ACC112 (cell line): ENCODE measurements at regions not wholly inside any gene's neighbourhood (a gene's known extent, or its start where the extent isn't known, plus 50 kb on each side); places are given as distances from the start of the nearest gene placed in this dataset.
"Not testable (repeated sequence)": the region's sequence is repeated elsewhere in the genome, so short reads cannot be mapped to it uniquely, and the experiment has no call there.

Experiments
- H2AFZ ChIP-seq: fragments of 200-600 bp; sonication (generic); one replicate; pipeline ENCODE4 v1.6.0; 2017; ENCODE audit warnings: antibody characterized with exemption, low read length; ENCODE audit not compliant: unreplicated experiment
- H3K27ac ChIP-seq: fragments of 200-600 bp; sonication (generic); 2 replicates; pipeline ENCODE4 v1.5.1; 2014; ENCODE audit warnings: low read depth, mild to moderate bottlenecking, antibody characterized with exemption, low read length, moderate library complexity
- H3K27me3 ChIP-seq: fragments of 200-600 bp; sonication (generic); 2 replicates; pipeline ENCODE4 v1.6.1; 2014; ENCODE audit warnings: mild to moderate bottlenecking, antibody characterized with exemption, low read length, moderate library complexity, mixed read lengths; ENCODE audit not compliant: insufficient read depth
- H3K36me3 ChIP-seq: fragments of 200-600 bp; sonication (generic); 2 replicates; pipeline ENCODE4 v1.6.1; 2016; ENCODE audit warnings: mild to moderate bottlenecking, antibody characterized with exemption, low read length, moderate library complexity, mixed read lengths; ENCODE audit not compliant: insufficient read depth
- H3K4me1 ChIP-seq: fragments of 200-600 bp; sonication (generic); one replicate; pipeline ENCODE4 v1.6.1; 2016; ENCODE audit warnings: low read length, mixed read lengths; ENCODE audit not compliant: insufficient read depth, unreplicated experiment, control insufficient read depth
- H3K4me3 ChIP-seq: fragments of 200-600 bp; sonication (generic); 2 replicates; pipeline ENCODE4 v1.5.1; 2014; ENCODE audit warnings: mild to moderate bottlenecking, low read depth, low read length
- H3K79me2 ChIP-seq: fragments of 200-600 bp; sonication (generic); one replicate; pipeline ENCODE4 v1.6.0; 2016; ENCODE audit warnings: low read length; ENCODE audit not compliant: control insufficient read depth, unreplicated experiment, insufficient read depth

GRCh38 chr1:96515925-96516324 is 205.7 kb upstream of the PTBP2 start:
- Histone ChIP-seq H3K4me1 (peaks cover 8% of the 10 kb centered on the region), H2AFZ (no peak overlapping the region), H3K27me3 (no peaks in the 10 kb centered on the region), H3K79me2 (no peaks in the 10 kb centered on the region), H3K27ac (no peak overlapping the region), H3K36me3 (no peaks in the 10 kb centered on the region), H3K4me3 (no peak overlapping the region)

- no peaks in the 10 kb centered on the region for H3K79me2 ChIP-seq
- H3K27me3 ChIP-seq: no peaks in the 10 kb centered on the region
- no peak overlapping the region for H3K4me3 ChIP-seq
- H3K36me3 ChIP-seq: no peaks in the 10 kb centered on the region
- peaks cover 26% of the 10 kb centered on the region for H3K4me1 ChIP-seq
- no peak overlapping the region for H2AFZ ChIP-seq
- H3K27ac ChIP-seq: no peak overlapping the region
These were observed 201.6 kb upstream of the PTBP2 start for GRCh38 chr1:96519851-96520578.

GRCh38 chr1:96520579-96520947 is 201.0 kb upstream of the PTBP2 start:
- Histone ChIP-seq H3K27ac (no peak overlapping the region), H3K27me3 (no peaks in the 10 kb centered on the region), H3K4me3 (no peak overlapping the region), H3K79me2 (no peaks in the 10 kb centered on the region), H2AFZ (no peak overlapping the region), H3K4me1 (peaks cover 27% of the 10 kb centered on the region), H3K36me3 (no peaks in the 10 kb centered on the region)

- Histone ChIP-seq H3K79me2 (no peaks in the 10 kb centered on the region), H2AFZ (no peak overlapping the region), H3K27ac (no peak overlapping the region), H3K4me3 (no peak overlapping the region), H3K4me1 (peaks cover 32% of the 10 kb centered on the region), H3K27me3 (no peaks in the 10 kb centered on the region), H3K36me3 (no peaks in the 10 kb centered on the region)
These were observed 200.6 kb upstream of the PTBP2 start for GRCh38 chr1:96521010-96521409.

- Histone ChIP-seq H3K4me3 (peak overlapping the region; percentile 0; the same call in 1 of the 2 replicates), H2AFZ (peak overlapping the region; percentile 3), H3K36me3 (no peaks in the 10 kb centered on the region), H3K27ac (peak overlapping the region; percentile 64), H3K27me3 (no peaks in the 10 kb centered on the region), H3K4me1 (peaks cover 35% of the 10 kb centered on the region), H3K79me2 (no peaks in the 10 kb centered on the region)
These were observed 199.4 kb upstream of the PTBP2 start for GRCh38 chr1:96521994-96522760.

GRCh38 chr1:96522927-96523326 is 198.7 kb upstream of the PTBP2 start:
- Histone ChIP-seq H3K27me3 (no peaks in the 10 kb centered on the region), H2AFZ (peak overlapping the region; percentile 3), H3K79me2 (no peaks in the 10 kb centered on the region), H3K27ac (peak overlapping the region; percentile 64), H3K36me3 (no peaks in the 10 kb centered on the region), H3K4me3 (peak overlapping the region; percentile 0; the same call in 1 of the 2 replicates), H3K4me1 (peaks cover 35% of the 10 kb centered on the region)

GRCh38 chr1:96524100-96524499 is 197.5 kb upstream of the PTBP2 start:
- 0 out of 2 replicates have a peak, but pooled peaks cover 3% of the 10 kb centered on the region for H3K36me3 ChIP-seq
- H2AFZ ChIP-seq: peak overlapping the region; percentile 48
- no peak overlapping the region for H3K27ac ChIP-seq
- no peaks in the 10 kb centered on the region for H3K27me3 ChIP-seq
- no peaks in the 10 kb centered on the region for H3K79me2 ChIP-seq
- H3K4me3 ChIP-seq: no peak overlapping the region
- peaks cover 35% of the 10 kb centered on the region for H3K4me1 ChIP-seq

- Histone ChIP-seq H2AFZ (peak overlapping the region; percentile 86), H3K4me3 (no peak overlapping the region), H3K27me3 (no peaks in the 10 kb centered on the region), H3K36me3 (0 out of 2 replicates have a peak, but pooled peaks cover 3% of the 10 kb centered on the region), H3K4me1 (peaks cover 27% of the 10 kb centered on the region), H3K27ac (no peak overlapping the region; the same call in 1 of the 2 replicates), H3K79me2 (no peaks in the 10 kb centered on the region)
These were observed 195.7 kb upstream of the PTBP2 start for GRCh38 chr1:96525657-96526557.

- not testable (repeated sequence) for H2AFZ ChIP-seq, H3K4me1 ChIP-seq, H3K27ac ChIP-seq
These were observed 192.9 kb upstream of the PTBP2 start for GRCh38 chr1:96528672-96529071.

GRCh38 chr1:96533820-96534219 is 187.8 kb upstream of the PTBP2 start:
- H3K27ac ChIP-seq: no peak overlapping the region

More at GRCh38 chr1:96528672-96529071, 192.9 kb upstream of the PTBP2 start:
- not testable (repeated sequence) for H3K36me3 ChIP-seq, H3K4me3 ChIP-seq, H3K79me2 ChIP-seq, H3K27me3 ChIP-seq

More at GRCh38 chr1:96533820-96534219, 187.8 kb upstream of the PTBP2 start:
- H3K27me3 ChIP-seq: no peaks in the 10 kb centered on the region
- 0 out of 2 replicates have a peak, but pooled peaks cover under 1% of the 10 kb centered on the region for H3K36me3 ChIP-seq
- peaks cover 27% of the 10 kb centered on the region for H3K4me1 ChIP-seq
- H3K79me2 ChIP-seq: no peaks in the 10 kb centered on the region
- H3K4me3 ChIP-seq: no peak overlapping the region
- no peak overlapping the region for H2AFZ ChIP-seq
